Spleen (tissue), 7 donors: ENCODE measurements at regions not wholly inside any gene's neighbourhood (a gene's known extent, or its start where the extent isn't known, plus 50 kb on each side); places are given as distances from the start of the nearest gene placed in this dataset.

Experiments used
- CTCF ChIP-seq, 11 experiments: fragments of 200-600 bp in 7 of 11; fragments of 450-650 bp in 4 of 11; sonication (generic) in 4 of 11; IDR thresholded peaks in 8 of 11; conservative IDR thresholded peaks in 3 of 11; 1 replicate in 7 of 11; 2 replicates in 4 of 11; pipeline versions ENCODE4 v1.4.0 to v1.8.0; 2016 to 2021; ENCODE audit warnings: antibody characterized with exemption in 11 of 11, inconsistent platforms in 4 of 11, mild to moderate bottlenecking in 1 of 11
- POLR2A ChIP-seq, 3 donors: fragments of 450-650 bp; IDR thresholded peaks; one replicate each; pipeline ENCODE4 v1.5.1; 2017; ENCODE audit warnings: antibody characterized with exemption in 3 of 3, mild to moderate bottlenecking in 1 of 3
- donor health status: DM: no; HTN: no; CAD: no; lungs with moderate emphysema.
- donor health status: DM: no; HTN: no; CAD: no.
- donor health status: DM: no; HTN: no; CAD: no.

- TF ChIP-seq CTCF (IDR thresholded peaks at IDR 0.05 in 8 of 11, conservative IDR thresholded peaks at IDR 0.05 in 3 of 11) (no peak), POLR2A (IDR thresholded peaks at IDR 0.05) (no peak)
These were observed 83.5 kb upstream of the THY1 start for GRCh38 chr11:119506436-119506835.
